Stromal cell of bone marrow (primary cell): ENCODE measurements at regions not wholly inside any gene's neighbourhood (a gene's known extent, or its start where the extent isn't known, plus 50 kb on each side); places are given as distances from the start of the nearest gene placed in this dataset.
A peak's percentile ranks its signal among the peaks of the same experiment; 100 is the strongest.
"Not testable (repeated sequence)": the region's sequence is repeated elsewhere in the genome, so short reads cannot be mapped to it uniquely, and the experiment has no call there.

Experiments used
- DNase-seq: peaks from one replicate; pipeline ENCODE4 v3.0.0-alpha.2; 2012; ENCODE audit warnings: low read depth

DNA sequence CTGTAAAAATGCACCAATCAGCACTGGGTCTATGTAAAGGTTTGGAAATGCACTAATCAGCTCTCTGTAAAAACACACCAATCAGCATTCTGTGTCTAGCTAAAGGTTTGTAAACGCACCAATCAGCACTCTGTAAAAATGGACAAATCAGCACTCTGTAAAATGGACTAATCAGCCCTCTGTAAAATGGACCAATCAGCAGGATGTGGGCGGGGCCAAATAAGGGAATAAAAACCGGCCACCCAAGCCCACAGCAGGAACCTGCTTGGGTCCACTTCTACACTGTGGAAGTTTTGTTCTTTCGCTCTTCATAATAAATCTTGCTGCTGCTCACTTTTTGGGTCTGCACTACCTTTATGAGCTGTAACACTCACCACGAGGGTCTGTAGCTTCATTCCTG lies 101.0 kb downstream of the SMC2 start:
- not testable (repeated sequence) for DNase-seq

- DNase-seq: no peak
Observed at GRCh38 chr9:104200456-104200994, 106.4 kb downstream of the SMC2 start.

DNA sequence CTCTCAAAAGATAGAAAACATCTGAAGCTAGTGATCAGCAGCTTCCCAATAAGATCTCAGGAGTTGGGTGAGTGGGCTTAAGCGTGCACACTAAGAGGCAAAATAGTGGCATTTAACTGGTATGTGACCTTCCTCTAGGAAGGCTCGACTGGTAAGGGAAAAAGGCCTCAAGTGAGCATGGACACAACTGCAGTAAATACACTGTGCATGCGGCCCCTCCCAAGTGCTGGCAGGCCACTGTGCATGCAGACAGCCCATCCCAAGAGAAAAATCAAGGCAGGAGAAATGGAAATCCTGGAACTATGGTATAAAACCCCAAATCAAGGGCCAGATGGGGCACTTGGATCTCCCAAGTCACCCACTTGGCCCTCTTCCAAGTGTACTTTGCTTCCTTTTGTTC lies 112.7 kb downstream of the SMC2 start:
- DNase-seq: no peak

DNA sequence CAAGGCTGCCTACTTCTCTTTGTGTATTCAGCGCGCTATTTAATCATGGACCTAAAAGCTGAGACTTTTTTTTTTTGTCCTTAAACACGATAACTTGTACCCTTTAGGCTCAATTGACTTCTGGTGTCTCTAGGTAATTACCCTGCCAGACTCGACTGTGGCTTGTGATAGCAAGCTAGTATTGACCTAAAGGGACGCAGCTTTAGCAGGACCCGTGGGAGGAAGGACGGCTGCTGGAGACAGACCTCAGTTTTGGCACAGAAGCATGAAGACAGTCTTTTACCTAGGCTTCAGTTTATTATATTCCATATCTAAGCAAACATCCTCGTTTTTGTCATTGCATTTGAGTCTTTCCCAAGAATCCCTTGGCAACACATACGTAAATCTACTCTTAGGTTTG lies 115.3 kb downstream of the SMC2 start:
- no peak for DNase-seq

DNA sequence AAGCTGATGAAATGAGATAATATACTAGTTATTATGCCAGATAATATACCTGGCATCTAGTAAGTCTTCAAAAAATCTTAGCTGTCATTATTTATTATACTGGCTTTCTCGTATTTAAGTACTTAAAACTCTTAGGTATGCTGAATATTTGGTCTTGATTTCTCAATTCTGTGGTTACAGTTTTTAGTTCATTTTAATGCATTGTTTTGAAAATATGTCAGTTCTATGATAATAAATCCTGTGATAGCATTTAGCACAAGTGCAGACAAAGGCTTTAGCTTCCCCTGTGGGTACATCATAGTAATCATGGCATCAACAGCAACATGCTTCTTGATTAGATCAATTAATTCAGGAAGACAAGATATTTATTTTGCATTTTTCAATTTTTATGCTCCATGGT lies 133.0 kb downstream of the SMC2 start:
- no peak for DNase-seq

GRCh38 chr9:104232781-104233341 lies 138.8 kb downstream of the SMC2 start:
- DNase-seq: peak; percentile 86

DNA sequence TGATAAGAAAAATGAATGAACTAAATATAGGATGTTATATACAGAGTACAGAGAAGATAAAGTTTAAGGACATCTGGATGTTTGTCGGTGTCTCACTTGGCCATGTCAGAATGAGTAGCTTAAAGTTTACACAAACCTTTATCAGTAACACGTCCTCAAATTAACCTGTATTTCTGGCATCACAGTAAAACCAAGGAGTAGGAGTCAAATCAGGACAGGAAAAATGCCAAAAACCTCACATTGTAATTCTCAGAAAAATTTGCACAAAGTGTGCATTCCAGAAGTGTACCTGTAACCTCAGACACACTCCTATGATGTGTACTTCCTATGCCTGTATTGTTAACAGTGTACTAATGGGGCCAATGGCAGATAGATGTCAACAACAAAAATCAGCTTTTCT lies 139.3 kb downstream of the SMC2 start:
- DNase-seq: no peak

DNA sequence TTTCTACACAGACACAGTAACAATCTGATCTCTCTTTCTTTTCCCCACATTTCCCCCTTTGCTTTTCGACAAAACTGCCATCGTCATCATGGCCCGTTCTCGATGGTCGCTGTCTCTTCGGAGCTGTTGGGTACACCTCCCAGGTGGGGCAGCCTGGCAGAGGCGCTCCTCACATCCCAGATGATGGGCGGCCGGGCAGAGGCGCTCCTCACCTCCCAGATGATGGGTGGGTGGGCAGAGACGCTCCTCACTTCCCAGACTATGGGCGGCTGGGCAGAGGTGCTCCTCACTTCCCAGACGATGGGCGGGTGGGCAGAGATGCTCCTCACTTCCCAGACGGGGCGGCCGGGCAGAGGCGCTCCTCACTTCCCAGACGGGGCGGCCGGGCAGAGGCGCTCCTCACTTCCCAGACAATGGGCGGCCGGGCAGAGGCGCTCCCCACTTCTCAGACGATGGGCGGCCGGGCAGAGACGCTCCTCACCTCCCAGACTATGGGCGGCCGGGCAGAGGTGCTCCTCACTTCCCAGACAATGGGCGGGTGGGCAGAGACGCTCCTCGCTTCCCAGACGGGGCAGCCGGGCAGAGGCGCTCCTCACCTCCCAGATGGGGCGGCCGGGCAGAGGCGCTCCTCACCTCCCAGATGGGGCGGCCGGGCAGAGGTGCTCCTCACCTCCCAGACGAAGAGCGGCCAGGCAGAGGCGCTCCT lies 140.7 kb downstream of the SMC2 start:
- not testable (repeated sequence) for DNase-seq

- not testable (repeated sequence) for DNase-seq
Observed at GRCh38 chr9:104235347-104236120, 141.4 kb downstream of the SMC2 start.

DNA sequence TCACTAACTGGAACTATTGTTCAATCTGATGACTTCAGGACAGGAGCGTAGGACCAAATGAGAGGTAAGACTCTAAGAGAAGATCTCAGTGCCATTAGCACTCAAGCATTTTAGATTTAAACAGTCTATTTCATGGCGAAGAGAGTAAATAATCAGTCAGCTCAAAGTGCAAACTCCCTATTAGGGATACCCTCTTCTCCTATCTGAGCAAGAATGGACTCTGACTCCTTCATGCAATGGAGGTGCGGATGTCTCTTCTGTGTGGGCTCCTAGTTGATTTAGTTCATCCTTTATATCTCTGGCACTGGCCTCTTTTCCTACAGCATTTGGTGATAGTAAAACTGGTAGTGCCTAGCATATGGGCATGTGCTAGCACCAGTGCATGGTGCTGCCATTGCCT lies 144.6 kb downstream of the SMC2 start:
- no peak for DNase-seq

DNA sequence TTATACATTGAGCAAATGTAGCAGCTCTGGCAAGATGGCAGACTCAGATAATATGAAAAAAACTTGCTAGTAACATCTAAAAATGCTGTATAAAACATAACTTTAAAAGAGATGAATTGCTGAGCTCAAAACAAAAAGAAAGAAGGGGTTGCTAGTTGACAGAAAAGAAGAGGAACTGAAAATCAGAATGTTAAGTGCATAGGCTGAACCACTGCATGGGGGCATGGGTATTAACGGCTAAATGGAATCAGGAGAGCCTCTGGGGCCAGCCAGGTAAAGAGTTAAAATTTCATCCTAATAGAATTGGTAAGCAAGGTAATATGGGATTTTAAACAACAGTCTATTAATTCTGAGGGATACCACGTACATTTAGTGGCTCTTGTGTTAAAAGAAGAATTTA lies 146.8 kb downstream of the SMC2 start:
- DNase-seq: no peak

GRCh38 chr9:104245925-104246324 lies 151.8 kb downstream of the SMC2 start:
- DNase-seq: no peak

GRCh38 chr9:104247899-104248460 lies 153.9 kb downstream of the SMC2 start:
- DNase-seq: peak; percentile 57

- no peak for DNase-seq
Observed at GRCh38 chr9:104256031-104256695, 162.1 kb downstream of the SMC2 start.

DNA sequence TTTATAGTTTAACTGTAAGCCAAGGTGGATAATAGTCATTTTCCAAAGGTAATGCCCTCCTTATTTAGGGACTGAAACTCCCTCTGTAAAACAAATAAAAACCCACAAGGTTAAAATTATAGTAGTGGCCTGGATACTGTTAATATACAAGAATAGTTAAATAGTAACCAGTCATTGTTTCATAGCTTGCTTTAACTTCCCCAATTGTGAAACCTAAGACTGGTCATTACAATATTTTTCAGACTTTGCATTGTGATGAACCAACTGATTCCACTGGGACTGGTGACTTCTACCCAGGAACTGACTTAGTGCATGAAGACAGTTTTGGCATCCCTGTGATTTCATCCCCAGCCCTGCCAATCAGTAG lies 162.6 kb downstream of the SMC2 start:
- DNase-seq: no peak

GRCh38 chr9:104258296-104259011 lies 164.3 kb downstream of the SMC2 start:
- DNase-seq: no peak

DNA sequence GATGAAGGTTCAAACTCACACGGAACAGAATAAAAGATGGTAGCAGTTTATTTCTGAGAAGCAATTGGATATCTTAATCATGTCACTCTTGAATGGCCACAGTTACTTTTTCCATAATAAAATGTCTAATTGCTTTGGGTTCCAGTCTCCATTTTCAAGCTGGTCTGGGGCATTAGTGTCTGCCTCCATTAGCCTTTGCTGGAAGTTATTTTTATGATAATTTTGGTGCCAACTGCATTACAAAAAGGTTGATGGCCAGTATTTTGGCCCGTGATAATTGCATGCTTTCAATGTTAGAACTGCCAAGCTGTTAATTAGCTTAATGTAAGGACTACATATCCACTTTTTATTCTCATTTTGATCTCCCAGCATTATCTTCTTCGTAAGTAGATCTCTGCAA lies 165.9 kb downstream of the SMC2 start:
- no peak for DNase-seq

GRCh38 chr9:104263942-104264341 lies 169.8 kb downstream of the SMC2 start:
- no peak for DNase-seq

DNA sequence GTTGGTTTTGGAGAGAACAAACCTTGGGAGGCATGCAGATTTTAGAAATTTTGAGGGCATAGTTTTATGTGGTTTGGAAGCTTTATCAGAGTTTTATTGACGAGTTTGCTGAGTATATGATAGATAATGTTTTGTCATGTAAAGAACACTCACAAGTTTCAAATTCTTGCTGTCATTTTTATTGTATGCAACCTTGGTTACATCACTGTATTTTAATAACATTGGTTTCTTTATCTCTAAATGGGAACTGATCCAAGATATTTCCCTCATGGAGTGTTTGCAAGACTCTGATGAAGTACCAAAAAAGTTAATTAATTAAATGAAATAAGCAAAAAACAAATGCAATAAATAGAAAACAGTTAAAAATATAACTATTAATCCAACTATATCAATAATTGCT lies 170.3 kb downstream of the SMC2 start:
- DNase-seq: no peak

- DNase-seq: no peak
Observed at GRCh38 chr9:104269374-104269773, 175.3 kb downstream of the SMC2 start.
